Inferior parietal cortex (tissue), 1 donor: ENCODE measurements at regions not wholly inside any gene's neighbourhood (a gene's known extent, or its start where the extent isn't known, plus 50 kb on each side); places are given as distances from the start of the nearest gene placed in this dataset.

Source experiments
- DNase-seq: peaks from one replicate; pipeline ENCODE4 v3.0.0-alpha.2; 2016; ENCODE audit errors: extremely low spot score

DNA sequence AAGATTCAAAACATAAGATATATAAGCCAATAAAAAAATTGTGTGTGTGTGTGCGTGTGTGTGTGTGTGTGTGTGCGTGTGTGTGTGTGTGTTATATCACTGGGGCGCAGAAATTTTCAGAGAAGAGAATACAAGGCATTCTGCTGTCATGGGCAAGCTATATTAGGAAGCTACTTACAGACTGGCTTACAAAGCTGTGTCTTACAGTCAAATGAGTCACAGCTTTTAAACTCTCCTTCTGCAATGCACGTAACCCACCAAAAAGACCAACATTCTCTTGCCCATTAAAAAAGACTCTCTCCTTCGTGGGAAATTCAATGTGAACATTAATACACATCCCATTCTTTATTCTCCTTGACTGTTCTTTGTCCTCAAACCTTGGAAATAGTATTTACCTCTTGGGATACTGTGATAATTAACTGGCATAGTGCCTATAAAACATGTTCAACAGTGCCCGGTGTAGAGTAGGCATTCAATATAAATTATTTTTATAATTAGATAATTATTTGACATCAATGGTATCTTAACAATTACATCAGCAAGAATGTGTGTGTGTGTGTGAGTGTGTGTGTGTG lies 860.4 kb upstream of the SOX9 start:
- no peak for DNase-seq

DNA sequence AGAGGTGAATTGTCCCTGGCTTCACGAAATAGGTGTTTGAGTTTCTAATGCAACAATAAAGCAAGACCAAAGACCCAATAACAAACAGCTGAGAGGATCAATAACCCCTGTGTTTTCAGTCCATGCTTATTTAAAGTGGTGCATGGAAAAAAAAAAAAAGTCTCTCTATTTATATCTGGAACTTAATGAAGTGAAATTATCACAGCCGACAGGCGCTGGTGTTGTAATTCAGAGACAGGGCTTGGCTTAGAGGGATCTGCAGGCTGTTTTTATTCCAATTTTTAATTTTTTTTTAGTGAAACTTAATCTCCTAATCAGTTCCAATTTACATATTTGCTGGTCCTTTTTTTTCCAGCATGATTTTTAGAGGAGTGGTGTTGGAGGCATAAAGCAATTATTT lies 858.2 kb upstream of the SOX9 start:
- no peak for DNase-seq

DNA sequence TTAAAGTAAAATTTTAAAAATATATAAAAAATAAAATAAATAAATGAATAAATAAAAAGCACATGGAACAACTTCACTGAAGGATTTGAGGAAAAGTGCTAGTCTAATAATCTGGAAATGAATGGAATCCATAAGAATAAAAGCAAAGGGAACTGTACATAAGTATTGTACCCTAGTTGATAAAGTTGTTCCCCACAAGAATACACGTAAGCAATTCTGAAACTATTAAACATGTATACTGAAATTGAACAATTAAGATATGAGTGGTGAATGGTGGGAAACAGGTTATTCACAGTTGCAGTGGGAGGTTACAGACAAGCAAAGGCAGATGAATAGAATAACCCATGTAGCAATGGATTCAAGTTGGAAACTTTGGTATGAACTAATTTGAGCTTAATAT lies 853.2 kb upstream of the SOX9 start:
- DNase-seq: no peak

DNA sequence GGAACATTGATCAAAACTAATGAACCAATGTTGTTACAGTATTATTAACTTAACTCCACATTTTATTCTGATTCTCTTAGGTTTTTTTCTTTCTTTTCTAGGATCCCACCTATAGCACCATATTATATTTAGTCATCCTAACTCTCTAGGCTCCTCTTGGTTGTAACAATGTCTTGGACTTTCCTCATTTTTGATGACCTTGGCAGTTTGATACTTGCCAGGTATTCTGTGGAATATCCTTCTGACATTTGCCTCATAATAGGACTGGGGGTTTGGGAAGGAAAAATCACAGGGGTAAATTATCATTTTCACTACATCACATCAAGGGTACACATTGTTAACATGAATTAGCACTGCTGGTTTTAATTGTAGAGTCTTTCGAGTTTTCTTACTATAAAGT lies 851.6 kb upstream of the SOX9 start:
- no peak for DNase-seq

DNA sequence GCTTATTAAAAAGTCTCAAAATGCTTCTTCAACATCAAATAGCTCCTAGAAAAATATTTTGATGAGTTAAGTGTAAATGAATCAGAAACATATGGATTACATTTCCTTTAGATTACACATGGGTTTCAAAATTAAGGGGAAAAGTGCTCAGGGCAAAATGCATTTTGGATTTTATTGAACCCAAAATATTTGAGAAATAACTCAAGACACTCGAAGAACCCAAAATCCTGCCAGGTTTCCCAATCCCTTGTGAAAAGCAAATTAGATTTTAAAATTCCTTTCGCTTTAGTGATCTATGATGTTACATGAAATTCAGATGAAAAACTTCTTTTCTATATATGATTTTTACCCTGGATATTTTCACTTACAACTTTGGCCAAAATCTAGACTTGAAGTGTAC lies 847.4 kb upstream of the SOX9 start:
- no peak for DNase-seq

DNA sequence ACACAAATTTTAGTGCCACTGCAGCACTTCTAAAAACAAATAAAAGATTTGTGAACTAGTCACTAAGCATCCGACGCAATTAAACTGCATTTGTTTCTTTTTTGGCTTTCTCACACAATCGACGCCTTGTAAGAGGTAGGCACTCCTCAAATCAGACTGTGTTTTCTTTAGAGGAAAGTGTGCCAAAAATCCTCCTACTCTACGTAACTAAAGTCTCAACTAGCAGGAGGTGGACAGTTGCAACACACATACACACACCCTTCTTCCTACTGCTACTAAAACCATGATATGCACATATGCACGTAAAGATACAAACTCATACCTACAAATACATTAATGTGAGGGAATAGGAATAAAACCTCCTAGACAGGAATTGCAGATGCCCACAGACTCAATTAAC lies 844.7 kb upstream of the SOX9 start:
- no peak for DNase-seq

DNA sequence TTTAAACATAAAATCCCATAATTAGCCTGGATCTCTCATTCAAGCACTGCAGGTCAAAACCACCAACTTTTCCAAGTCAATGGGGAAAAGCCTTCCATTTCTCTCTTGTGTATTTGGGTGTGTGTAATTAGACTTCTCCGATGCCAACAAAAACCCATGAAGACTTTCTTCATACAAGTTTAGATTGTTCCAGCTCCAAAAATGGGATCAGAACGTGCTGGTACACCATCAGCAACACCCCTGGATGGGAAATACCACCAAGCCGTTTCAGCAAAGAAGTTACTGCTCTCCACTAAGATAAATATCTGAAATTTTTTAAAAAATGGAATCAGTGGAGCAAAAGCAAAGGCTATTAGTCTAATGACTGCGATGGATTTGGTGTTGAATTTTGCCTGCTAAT lies 837.3 kb upstream of the SOX9 start:
- no peak for DNase-seq

DNA sequence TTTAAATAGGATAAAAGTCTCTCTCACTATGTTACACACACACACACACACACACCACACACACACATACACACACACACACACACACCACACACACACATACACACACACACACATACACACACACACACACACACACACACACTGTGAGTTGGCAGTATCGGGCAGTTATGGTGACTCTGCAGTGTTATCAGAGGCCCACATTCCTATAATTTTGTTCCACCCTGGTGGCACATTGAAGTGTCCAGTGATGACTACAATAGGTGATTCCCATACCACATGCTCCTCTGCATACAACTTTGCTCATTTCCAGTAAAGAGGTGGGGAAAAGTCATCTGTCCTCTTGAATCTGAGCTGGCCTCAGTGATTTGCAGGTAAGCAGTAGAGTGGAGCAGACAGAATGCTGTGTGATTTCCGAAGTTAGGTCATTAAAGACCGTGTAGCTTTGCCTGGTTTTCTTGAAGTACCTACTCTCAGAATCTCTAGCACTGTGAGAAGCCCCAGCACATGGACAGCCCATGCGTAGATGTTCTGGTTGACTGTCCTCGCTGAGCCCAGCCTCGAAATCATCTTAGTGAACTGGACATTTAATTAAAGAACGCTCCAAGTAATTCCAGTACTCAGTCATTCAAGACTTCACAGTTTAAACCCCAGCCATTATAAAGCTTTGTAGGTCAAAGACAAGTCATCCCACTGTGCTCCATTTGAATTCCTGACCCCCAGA lies 836.6 kb upstream of the SOX9 start:
- DNase-seq: no peak

DNA sequence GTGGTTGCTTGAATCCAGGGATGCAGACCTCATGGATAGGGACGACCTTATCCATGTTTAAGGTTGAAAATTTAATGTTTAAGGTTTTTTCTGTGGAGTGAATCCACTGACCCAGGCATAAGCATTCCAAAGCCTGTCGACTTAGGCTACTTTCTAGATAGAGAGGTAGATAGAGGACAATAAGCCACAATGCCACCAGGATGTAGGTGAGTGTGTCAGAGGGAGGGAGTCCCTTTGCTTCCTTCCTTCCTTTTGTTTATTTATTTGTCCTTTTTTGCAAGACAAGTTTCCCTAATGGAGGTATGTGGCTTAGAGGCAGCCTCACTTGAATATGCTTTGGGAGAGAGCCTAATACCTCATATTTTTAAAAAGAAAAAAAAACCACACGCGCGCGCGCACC lies 834.2 kb upstream of the SOX9 start:
- no peak for DNase-seq

DNA sequence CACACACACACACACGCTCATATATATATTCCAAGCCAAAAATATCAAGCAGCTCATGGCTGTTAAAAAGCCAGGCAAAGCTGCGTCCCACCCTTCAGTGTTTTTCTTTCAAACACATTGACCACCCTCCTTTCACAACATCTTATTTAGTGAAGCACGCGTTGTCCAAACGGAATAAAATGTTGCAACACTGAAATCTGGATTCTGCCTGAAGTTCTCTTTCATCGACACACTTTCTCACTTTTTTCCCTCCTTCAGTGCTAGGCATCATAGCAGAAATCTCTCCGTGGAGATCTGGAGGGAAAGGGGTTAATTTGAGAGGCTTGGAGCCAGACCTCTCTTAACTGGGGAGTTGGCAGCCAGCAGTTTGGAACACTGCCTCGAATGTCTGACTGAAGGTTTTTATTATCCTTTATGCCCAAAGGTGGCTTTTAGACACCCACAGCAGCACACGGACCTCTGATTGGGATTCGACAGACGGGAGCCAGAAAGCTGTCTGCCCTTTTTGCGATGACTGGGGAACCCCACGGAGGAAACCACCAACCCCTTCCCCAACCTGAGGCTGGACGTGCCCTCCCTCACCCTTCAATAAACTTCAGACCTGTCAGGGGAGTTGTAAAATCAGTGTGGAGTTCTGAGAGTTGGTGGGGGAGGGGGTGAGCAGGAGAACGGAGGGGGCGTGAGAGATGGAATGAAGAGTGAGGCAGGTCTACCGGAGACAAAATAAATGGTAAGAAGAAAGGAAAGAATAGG lies 833.6 kb upstream of the SOX9 start:
- no peak for DNase-seq

DNA sequence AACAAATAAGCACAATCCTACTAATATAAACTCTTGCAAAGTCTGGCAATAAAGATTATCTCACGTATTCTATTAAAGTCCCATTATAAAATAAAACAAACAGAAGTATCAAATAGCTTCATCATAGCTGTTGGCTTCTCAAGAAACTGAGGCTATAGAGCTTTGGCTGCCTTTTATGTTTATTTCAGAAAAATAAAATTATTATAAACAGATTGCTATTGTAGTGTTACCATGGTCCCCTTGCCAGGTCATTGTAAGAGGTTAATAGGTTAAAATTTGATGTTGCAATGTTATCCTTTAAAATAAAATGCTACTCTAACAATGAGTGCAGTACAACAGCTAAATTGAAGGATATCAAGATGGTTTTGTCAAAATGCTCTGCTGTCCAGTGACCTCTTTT lies 828.8 kb upstream of the SOX9 start:
- DNase-seq: no peak

DNA sequence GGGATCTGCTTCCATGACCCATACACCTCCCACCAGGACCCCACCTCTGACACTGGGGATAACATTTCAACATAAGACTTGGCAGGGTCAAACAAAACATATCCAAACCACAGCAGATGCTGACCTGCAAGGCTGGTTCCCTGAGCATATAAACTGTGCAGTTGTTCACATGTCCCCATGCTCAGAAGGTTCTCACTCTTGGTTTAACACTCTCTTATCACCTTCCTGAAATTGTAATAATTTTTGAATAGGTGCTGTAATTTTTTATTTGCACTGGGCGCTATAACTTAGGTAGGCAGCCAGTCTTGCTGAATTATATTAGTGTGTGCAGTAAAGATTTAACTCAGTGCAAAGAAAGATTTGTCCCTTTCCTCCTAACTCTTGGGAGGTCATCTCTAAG lies 824.8 kb upstream of the SOX9 start:
- no peak for DNase-seq

DNA sequence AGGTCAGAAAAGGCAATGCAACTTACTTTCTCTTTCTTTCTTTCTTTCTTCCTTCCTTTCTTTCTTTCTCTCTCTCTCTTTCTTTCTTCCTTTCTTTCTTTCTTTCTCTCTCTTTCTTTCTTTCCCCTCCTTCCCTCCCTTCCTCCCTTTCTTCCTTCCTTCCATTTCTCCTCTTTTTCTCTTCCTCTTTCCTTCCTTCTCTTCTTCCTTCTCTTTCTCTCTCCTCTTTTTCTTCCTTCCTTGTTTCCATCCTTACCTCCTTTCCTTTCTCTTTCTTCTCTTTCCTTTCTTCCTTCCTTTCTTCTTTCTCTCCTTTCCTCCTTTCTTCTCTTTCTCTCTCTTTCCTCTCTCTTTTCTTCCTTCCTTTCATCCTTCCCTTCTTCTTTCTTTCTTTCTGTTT lies 819.8 kb upstream of the SOX9 start:
- DNase-seq: no peak

DNA sequence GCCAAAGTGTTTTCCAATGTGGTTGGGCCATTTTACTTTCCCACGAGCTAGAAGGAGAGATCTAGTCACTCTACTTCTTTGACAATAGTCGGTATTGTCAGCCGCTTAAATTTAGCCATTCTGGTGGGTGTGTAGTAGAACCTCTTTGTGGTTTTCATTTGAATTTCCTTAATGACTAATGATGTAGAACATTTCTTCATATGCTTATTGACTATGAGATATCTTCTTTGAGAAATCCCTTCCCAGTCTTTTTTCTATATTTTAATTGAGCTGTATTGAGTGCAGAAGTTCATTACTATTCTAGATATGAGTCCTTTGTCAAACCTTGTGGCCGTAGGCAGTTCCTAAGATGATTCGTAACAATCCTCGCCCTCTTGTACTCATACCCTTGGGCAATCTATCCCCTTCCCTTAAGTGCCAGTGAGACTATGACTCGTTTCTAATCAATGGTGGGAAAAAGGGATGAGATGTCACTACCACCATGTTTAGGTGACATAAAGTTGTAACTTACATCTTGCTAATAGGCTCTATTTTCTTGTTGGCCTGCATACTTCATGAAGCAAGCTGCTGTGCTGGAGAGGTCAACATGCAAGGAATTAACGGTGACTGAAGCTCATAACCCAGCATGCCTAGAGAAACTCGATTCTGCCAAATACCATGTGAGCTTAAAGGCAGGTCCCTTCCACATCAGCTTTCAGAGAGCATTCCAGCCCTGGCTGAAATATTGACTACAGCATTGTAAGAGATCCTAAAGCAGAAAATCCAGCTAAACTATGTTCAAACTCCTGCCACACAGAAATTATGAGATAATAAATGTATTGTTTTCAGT lies 817.9 kb upstream of the SOX9 start:
- no peak for DNase-seq

DNA sequence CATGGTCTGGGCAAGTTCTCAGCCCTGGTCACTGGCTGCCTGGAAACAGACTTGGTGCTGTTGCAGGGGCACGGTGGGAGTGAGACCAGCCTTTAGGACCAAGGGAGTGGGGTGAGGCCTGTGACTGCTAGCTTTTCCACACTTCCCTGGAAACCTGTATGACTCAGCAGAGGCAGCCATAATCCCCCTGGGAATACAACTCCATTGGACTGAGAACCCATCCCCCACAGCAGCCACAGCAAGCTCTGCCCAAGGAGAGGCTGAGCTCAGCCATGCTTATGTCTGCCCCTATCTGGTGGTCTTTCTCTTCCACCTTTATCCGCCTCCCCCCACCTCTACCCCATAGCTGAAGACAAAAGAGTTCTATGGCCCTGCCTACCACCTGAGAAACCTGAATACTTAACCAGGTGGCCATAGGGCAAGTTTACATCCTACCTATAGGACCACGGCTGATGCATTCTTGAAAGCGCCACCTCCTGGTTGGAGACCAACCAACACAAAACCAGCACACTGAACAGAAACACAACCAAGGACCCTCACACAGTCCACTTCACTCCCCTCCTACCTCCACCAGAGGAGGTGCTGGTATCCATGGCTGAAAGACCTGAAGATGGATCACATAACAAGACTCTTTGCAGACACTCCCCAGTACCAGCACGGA lies 816.2 kb upstream of the SOX9 start:
- DNase-seq: no peak

DNA sequence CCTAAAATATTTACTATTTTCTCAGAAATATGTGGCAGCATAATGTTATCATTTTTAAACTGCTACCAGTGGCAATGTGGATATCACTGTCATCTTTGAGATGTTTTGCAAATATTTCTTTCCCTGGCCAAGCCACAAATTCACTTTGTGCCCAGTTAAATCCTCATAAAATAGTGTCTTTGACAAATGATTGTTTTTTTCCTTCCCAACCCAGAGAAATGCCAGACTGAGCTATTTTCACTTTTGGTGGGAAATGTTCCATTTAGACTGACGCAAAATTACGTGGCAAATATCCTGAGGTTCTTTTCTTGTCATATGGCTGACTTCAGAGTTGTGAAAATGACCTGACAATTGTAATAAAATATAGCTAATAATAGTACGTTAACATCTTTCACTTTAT lies 807.0 kb upstream of the SOX9 start:
- no peak for DNase-seq

DNA sequence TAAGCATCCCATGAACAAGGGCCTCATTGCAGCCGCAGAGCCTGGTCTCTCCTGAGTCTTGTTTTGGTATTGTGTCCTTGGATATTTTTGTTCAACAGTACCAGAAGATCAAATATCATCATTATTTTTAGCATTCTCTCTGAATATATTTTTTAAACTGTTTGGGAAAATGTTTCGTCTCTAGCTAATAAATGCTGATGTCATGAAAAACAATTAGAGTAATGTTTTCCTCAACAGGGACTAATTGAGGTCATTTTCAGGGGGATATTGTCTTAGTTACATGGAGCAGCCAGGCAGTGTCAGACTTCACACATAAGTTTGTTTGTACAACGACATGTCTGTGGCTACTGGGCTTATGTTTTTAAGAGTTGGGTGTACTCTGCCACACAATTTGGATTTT lies 805.3 kb upstream of the SOX9 start:
- no peak for DNase-seq

DNA sequence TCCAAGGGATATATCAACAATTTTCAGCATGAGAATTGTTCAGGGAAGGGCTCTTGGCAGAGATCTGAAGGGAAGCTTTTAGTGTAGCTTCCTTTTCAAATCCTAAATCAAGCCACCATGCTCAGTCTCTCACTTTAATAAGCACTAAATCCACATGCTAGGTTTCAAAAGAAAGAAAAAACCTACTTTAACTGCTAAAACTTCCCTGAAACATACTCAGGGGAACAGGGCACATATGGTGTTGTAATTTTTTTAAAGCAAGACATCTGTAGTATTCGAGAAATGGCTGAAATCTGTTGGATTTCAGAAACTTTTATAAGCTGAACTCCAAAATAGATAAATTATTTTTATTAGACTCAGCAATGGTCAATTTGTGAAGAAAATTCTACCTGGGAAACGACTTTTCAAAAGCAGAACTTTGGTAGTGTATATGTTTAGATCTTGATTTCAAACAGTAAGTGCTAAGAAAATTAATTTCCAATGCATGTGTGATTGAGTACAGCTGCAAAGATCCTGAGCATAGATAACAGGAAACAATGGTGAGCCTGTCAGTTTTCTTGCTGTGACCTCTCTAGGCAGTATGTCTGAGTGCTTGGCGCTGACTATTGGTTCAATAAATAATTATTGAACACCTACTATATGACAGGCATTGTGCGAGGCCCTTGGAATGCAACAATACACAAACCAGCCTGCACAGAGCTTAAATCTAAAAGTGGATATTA lies 804.5 kb upstream of the SOX9 start:
- no peak for DNase-seq

DNA sequence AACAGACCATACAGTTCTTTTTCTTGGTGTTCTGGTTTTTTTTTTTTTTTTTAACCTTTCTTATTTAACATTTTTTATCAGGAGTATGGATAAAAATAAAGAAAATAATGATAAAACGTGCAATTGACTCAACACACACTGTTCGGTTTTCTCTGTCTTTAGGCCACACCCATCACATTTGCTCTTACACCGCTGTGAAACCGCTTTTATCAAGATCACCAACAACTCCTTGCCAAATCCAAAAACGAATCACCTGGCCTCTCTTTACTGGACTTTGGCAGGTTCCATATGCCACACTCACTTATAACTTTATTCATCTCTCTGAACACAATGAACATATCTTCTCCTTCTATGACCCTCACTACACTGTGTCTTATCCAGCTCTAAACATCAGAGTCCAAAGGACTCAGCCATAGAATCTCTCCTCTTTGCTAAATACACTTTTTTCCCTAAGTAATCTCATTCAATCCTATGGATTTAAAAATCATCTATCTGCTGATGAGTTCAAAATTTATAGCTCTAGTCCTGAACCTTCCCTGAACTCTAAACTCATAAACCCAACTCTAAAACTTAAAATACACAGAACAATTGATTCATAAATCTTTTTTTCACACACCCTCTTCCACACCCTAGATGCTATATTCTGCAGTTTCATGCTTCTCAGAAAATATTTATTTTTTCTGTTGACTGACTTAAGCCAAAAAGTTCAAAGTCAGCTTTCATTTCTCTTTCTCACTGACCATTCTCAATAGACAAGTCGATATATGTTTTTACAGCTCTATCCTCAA lies 800.6 kb upstream of the SOX9 start:
- DNase-seq: no peak

DNA sequence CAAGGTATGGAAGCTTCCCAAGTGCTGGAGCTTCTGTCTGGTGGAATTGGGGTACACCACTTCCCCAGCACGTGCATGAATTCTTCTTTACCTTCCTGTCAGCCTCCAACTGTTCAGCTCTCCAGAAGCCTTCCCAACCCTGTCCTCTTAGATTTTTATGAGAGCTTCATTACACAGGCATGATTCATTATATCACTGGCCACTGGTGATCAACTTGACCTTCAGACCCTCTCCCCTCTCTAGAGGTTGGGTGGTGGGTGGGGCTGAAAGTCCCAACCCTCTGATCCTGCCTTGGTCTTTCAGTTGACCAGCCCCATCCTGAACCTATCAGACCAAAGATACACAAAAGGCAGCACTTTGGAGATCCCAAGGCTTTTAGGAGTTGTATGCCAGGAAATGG lies 795.7 kb upstream of the SOX9 start:
- DNase-seq: no peak
